HuH-7 (cell line): ENCODE measurements at regions not wholly inside any gene's neighbourhood (a gene's known extent, or its start where the extent isn't known, plus 50 kb on each side); places are given as distances from the start of the nearest gene placed in this dataset.
"Not testable (repeated sequence)": the region's sequence is repeated elsewhere in the genome, so short reads cannot be mapped to it uniquely, and the experiment has no call there.

Experiments used
- DNase-seq: peaks from one replicate; pipeline ENCODE4 v3.0.0; 2011; ENCODE audit warnings: low spot score

DNA sequence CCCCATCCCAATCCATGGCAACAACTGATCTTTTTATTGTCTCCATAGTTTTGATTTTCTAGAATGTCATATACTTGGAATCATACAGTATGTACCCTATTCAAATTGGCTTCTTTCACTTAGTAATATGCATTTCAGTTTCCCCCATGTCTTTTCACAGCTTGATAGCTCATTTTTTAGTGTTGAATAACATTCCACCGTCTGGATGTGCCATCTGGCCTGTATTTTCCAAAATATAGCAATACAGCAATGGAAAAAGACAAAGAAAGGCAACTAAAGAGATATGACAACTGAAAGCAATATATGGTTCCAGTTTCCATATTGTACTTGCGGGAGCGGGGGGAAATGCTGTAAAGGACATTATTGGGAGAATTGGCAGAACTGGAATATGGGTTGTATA is 166.4 kb upstream of the NT5E start:
- no peak for DNase-seq

DNA sequence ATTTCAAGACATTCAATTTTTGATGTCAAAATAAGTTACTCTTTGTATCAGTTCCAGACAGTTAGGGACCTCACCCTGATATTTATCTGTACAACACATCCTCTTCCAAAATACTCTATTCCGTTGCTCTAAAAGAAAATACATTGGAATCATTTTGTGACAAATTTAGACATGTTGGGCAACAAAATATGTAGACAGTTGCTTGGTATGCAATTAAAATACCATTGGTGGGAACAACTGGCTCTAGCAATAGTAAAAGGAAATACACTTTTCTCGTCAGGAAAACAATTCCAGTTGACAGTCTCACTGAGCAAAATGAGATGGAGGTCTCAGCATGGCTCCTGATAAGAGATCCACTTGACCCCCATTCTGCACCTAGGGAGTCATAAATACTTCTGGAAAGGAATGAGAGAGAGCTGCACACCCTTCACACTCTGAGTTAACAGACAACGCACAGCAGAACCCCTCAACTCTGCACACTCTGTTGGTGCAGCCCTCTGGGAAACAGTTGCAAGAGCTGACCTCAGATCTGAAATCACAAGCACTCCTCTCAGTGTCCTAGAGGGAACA is 171.3 kb upstream of the NT5E start:
- no peak for DNase-seq

DNA sequence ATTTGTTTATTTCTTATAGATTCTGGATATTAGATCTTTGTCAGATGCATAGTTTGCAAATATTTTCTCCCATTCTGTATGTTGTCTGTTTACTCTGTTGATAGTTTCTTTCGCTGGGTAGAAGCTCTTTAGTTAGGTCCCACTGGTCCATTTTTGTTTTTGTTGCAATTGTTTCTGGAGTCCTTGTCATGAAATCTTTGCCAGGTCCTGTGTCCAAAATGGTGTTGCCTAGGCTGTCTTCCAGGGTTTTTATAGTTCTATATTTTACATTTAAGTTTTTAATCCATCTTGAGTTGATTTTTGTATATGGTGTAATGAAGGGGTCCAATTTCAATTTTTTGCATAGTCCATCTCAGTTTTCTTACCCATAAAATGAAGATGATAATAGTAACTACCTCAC is 173.9 kb upstream of the NT5E start:
- not testable (repeated sequence) for DNase-seq

DNA sequence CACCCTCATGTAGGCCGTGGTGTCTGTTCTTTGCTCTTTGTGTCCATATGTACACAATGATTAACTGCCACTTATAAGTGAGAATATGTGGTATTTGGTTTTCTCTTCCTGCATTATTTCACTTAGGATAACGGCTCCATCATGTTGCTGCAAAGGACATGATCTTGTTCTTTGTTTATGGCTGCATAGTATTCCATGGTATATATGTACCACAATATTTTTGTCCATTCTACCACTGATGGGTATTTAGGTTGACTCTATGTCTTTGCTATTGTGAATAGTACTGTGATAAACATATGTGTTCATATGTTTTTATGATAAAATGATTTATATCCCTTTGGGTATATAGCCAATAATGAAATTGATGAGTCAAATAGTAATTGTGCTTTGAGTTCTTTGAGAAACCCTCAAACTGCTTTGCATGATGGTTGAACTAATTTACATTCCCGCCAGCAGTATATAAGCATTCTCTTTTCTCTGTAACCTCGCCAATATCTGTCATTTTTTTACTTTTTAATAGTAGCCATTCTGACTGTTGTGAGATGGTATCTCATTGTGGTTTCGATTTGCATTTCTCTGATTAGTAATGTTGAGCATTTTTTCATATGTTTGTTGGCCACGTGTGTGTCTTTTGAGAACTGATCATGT is 174.4 kb upstream of the NT5E start:
- DNase-seq, result no peak

DNA sequence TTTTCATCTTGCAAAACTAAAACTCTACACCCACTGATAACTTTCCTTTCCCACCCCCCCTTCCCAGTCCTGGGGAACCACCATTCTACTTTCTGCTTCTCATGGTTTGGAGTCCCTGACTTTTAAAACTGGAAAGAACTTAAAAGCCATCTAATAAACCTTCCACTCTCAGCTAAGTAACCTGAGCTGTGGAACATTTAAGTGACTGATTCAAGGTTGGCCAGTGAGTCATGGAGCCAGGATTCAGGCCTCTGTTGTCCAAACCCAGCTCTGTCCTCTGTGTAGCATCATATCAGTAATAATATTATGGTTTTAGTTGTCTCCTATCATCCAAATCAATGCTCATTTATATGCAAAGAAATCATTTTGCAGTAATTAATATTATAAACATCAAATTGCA is 176.0 kb upstream of the NT5E start:
- no peak for DNase-seq

DNA sequence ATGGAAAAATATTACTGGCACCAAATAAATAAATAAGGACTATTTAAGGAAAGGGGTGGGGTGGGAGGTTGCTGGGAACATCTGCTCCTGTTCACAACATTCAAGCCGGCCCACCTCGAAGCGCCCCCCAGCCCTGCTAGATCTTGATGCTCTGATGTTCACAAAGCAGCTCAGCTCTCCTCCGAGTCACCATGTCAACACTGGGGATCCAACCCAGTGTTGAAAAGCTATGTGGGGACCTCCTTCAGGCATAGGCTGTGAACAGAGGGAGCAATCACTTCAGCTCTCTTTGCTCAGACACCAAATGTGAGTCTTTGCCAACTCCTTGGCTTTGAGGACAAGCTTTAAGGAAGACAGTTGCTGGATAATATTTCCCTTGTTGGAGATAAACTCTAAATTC is 176.8 kb upstream of the NT5E start:
- DNase-seq, result no peak

DNA sequence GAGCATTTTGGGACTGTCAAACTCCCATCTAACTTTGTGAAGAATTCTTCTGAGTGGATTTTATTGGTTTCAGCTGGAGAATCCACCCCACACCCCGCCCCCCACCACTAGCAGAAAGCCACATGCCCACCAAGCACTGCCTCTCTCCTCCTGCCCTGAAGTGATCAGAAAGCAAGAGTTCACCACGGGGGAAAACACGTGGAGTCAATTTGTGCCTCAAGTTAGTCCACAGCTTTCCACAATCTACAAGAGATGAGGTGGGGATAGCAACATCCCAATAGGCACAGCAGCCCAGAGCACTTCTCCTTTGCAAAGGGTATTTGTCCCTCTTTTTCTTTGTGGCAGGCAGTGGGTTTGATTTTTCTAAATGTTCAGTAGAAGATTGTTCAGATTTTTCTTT is 177.3 kb upstream of the NT5E start:
- DNase-seq, result no peak

DNA sequence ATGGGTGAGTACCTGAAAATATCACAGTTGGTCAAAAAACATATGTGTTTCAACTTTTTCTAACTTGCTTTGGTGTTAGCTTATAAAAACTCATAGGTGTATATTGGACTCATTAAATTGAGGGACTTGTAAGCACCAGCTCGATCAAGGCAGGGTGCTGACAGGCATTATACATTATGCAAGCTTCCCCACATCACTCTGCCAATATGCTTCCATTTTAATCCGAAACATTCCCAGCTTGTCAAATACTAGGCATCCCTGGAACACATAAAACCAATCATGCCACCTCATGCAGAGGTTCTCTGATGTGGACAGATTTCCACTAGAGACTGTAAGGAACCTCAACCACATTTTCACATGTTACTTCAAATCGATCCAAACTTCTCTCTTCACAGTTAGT is 187.3 kb upstream of the NT5E start:
- no peak for DNase-seq

DNA sequence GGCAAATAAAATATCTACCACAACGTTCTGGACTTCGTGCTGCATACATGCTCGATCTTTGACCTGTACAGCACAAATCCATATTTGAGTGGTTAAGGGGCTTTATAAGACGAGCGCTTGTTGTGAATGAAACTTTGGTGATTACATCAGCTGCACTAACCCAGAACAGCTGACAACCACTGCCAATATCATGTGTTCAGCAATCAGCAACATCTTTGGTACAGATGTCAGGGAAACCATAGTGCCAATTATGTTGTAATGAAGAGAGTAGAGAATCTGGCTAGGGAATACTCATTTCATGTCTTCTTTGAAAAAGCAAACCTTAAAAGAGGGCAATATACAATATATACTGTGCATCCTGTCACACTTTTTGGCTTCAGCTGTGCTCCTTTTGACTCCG is 188.6 kb upstream of the NT5E start:
- DNase-seq, result no peak

DNA sequence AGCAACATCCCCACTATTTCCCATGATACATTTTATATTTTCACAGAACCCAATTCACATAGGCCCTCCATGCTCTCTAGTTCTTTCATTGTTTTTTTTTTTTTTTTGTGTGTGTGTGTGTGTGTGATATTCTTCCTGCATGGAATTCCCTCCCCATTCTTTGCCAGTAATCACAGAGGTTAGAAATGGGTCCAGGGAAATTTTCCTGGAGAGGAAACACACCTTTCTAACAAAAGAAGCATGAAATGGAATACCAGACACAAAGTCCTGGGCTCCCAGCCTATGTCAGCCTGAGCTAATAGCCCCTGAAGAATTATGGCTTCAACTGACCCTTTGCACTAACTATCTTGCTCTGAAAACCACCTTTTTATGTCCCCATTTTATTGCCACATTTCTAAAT is 194.2 kb upstream of the NT5E start:
- DNase-seq, result no peak

DNA sequence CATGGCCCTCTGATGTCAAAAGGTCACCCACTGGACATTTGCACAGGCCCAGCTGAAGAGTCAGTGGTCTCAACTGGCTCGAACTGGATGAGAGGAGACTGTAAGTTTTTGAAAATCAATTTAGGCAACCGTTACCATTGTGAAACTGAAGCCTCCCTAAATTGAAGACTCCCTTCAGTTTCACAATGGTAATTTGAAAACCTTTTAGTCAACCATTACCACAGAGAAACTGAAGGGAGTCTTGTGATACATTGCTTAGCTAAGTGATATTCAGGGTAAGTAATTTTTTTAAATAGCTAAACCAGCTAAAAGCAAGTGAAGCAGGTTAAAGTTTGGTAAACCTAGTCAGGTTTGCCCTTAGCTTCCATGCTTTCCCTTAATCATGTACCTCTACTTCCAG is 197.3 kb upstream of the NT5E start:
- no peak for DNase-seq

DNA sequence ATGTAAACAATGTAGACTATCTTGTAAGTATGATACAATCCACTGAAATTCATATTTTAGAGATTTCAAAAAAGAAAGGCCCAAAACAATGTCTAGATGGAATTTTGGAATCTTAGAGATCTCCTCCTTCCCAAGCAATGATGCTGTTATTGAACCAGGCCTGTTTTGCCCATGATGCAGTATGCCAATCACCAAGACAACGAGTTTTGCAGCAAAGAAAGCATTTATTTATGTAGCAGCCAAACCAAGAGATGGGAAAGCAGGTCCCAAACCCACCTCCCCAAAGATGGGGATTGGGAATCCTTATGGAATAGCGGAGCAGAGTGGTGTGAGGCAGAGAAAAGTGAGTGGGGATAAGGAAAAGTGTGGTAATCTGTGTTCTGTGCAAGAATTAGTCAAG is 197.8 kb upstream of the NT5E start:
- DNase-seq, result no peak

DNA sequence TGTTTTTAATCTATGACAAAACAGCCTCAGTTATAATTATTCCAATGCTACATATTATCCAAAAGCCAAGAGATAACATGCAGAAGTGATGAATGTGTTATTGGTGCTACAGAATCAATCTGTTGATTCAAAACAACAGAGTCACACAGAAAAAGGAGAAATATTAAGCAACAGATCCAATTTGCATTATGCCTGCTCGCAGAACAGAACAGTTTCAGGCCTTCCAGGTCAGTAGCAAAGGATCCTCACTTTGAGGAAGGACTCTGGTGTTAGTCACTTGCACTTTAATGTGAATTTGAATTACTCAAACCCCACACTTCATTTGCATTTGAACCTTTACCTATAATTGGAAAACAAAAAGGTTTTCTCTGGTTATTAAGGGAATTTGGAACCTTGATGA is 198.6 kb upstream of the NT5E start:
- no peak for DNase-seq

DNA sequence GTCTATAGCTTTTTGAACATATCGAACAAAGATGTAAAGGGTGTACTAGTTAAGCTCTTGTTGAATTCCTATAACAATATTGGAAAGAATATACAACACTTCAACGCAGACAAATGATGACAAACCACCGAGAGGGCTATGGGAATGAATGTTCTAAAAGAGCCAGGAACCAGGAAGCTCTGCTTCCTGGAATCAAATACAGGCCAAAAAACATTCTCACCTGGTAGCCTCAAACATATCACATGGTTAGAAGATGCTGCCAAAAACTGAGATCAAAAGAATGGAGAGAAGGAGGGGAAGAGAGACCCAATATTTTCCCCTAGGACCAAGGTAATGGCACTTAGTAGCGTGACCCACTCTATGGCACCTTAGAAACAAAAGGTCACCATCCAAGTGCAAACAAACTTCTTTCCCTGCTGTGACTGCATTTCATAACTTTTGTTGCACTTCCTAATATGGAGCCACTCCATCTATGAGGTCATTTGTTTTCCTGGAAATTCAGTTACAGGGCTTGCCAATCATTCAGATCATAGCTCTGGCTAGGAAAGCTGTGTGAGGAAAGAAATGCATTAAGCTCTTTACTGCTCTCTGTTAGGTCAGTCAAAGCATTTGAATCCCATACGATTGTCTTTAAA is 199.2 kb upstream of the NT5E start:
- peak; percentile 5 for DNase-seq

DNA sequence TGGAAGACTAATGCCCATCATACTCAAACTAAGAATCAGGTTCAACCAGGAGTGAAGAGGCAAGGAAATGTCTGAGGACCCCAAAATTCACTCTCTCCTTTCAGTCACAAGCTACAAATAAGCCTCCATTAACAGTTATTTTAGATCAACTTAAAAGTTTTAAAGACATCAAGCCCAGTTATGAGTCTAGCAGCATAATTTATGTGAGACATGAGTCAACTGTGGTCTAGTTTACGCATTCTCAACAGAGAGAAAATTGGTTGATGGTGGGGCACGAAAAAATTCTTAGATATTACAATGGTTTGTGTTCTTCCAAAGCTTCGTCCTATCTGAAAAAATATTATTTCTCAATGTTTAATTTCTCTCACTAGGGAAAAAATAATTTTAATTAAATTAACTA is 204.9 kb upstream of the NT5E start:
- no peak for DNase-seq

DNA sequence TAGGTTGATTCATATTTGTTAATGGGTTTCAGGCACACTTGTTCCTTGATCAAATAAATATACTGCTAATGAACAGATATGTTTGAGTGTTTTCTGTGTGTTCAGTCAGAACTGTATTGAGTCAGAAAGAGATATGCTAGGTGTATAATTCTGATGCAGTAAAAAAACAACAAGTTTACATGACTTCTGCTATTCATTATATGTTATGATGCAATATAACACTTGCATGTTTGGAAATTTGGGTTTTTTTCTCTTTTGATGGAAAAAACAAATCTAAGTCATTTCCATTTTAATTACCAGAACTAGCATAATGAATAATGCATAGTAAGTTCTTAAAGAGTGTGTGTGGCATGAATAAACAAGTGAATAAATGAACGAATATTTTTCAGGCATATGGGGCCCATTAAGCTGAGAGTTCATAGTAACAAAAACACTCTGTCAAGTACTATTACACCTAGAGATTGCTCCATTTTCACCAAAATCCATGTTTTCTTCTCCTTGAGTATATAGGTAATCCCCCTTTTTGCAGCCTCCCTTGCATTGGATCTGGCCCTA is 208.3 kb upstream of the NT5E start:
- no peak for DNase-seq

DNA sequence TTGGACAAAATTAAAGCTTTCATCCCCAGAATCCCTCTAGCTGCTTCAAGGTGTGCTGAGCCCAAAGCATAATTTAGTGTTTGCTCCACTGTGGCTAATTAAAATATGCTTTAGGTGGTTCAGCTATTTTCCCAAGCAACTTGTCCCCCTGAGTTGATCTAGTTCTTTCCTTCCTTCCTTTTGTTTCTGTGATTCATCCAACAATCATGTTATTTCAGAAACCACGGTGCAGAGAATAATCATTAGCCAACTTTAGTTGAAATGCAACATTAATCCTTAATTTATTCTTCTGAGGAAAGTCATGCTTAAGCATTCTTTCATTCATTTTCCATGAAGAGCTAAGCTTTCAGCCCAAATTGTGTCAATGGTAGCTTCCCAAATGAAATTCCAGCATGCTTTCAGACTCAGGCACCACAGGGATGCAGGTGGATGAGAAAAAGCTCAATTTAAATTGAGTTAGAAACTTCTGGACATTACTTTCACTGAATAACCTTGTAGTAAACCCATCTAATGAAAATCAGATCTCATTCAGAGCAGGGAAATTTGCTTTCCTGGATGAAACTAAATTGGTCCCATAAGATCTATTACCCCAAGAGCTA is 209.0 kb upstream of the NT5E start:
- no peak for DNase-seq

DNA sequence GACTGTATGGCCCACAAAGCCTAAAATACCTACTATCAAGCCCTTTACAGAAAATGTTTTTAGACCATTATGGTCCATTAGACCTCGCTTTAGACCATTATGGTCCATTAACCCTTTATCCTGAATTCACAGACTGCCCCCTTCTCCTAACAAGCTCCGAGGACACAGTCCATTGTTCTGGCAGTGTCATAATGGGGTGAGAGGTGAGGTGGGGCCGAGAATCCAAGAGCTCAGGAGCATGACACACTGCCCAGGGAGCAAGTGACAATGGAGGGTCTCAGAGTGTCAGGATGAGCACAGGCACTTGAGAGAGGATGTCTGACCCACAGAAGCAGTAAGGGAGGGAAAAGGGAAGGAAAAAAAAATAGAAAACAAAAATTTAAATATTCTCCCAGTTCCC is 212.4 kb upstream of the NT5E start:
- no peak for DNase-seq

DNA sequence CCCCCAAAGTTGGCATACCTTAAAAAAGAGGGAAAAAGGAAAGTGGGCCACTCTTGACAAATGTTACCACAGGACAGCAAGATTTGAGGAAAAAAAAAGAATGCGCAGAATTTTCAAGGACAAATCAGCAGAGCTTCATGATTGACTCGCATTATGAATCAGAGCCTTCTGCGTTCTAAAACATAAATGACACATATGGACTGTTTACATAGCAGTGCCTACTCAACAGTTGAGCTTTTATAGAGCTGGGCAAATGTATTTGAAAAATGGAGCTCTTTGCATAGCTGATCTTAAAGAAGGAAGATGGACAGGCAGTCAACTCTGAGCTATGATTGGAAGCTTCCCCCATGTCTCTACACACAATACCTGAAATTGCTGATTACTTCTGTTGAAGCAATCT is 213.2 kb upstream of the NT5E start:
- no peak for DNase-seq

DNA sequence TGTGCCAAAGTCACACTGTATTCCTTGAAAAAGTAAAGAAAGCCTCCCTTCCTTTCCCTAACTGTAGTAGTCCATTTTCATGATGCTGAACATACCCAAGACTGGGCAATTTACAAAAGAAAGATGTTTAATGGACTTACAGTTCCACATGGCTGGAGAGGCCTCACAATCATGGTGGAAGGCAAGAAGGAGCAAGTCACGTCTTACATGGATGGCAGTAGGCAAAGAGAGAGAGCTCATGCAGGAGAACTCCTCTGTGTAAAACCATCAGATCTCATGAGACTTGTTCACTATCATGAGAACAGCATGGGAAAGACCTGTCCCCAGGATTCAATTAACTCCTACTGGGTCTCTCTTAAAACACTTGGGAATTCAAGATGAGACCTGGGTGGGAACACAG is 222.5 kb upstream of the NT5E start:
- not testable (repeated sequence) for DNase-seq

DNA sequence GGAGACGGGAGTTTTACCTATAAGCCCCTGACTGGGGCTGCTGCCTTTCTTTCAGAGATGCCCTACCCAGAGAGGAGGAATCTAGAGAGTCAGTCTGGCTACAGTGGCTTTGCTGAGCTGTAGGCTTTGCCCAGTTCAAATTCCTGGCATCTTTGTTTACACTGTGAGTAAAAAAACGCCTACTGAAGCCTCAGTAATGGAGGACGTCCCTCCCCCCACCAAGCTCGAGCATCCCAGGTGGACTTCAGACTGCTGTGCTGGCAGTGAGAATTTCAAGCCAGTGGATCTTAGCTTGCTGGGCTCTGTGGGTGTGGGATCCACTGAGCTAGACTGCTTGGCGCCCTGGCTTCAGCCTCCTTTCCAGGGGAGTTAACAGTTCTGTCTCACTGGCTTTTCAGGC is 237.1 kb upstream of the NT5E start:
- not testable (repeated sequence) for DNase-seq

DNA sequence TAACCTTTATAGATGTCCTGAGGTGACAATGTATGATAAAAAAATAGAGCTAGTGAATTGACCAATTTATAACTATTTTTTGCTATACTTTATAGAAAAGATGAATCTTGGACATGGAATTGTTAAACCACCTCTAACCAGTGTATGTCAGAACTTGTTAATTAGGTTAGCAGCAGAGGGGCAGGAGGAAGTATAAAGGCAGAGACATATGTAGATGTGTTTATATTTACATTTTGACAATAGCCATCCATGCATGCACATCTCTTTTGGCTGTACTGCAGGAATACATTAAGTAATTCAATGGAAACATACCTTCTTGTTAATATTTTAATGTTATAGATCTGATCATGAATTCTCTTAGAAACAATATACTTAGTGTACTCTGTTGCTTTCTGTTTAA is 254.6 kb upstream of the NT5E start:
- no peak for DNase-seq

DNA sequence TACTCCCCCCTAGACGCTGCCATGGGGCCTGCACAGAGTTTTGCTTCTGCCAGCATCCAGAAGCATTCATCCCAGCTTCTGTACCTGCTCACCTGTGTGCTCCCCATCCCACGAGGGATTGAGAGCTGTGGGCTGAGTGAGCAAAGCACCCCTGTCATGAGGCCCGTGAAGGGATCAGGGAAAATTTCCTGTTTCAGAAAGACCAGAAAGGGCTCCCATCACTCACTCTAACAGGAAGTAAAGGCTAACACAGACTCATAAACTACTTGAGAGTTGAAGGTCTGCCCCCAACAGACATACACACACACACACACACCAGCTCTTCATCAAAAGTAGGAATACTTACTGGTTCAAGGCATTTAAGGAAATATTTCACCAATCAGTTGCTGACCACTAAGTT is 256.5 kb upstream of the NT5E start:
- DNase-seq, result no peak
